WI38 (cell line): ENCODE measurements at regions not wholly inside any gene's neighbourhood (a gene's known extent, or its start where the extent isn't known, plus 50 kb on each side); places are given as distances from the start of the nearest gene placed in this dataset.
"Not testable (repeated sequence)": the region's sequence is repeated elsewhere in the genome, so short reads cannot be mapped to it uniquely, and the experiment has no call there.

Experiments used
- H3K4me3 ChIP-seq: 2 replicates; pipeline ENCODE4 v1.5.1; 2011; ENCODE audit warnings: low read depth, mild to moderate bottlenecking, control low read depth, low read length
- CTCF ChIP-seq: IDR thresholded peaks from 2 replicates; pipeline ENCODE4 v1.5.1; 2012; ENCODE audit warnings: low read depth, mild to moderate bottlenecking, control low read depth, low read length

GRCh38 chr2:219739066-219739465 lies 111.6 kb downstream of the SLC4A3 start:
- H3K4me3 ChIP-seq: no peak overlapping the region
- no peak for TF ChIP-seq CTCF

GRCh38 chr2:219739866-219740440 lies 112.5 kb downstream of the SLC4A3 start:
- no peak for TF ChIP-seq CTCF
- no peak overlapping the region for H3K4me3 ChIP-seq

- H3K4me3 ChIP-seq: no peak overlapping the region
- no peak for TF ChIP-seq CTCF
Observed at GRCh38 chr2:219743548-219743947, 116.1 kb downstream of the SLC4A3 start.

- TF ChIP-seq CTCF: no peak
- H3K4me3 ChIP-seq: no peak overlapping the region
Observed at GRCh38 chr2:219744066-219744465, 116.6 kb downstream of the SLC4A3 start.

- H3K4me3 ChIP-seq: no peak overlapping the region
- no peak for TF ChIP-seq CTCF
Observed at GRCh38 chr2:219744600-219744999, 117.2 kb downstream of the SLC4A3 start.

GRCh38 chr2:219747637-219748036 lies 120.2 kb downstream of the SLC4A3 start:
- no peak for TF ChIP-seq CTCF

GRCh38 chr2:219748671-219749570 lies 121.5 kb downstream of the SLC4A3 start:
- no peak for TF ChIP-seq CTCF
- H3K4me3 ChIP-seq: no peak overlapping the region

More at GRCh38 chr2:219747637-219748036, 120.2 kb downstream of the SLC4A3 start:
- H3K4me3 ChIP-seq: no peak overlapping the region

GRCh38 chr2:219751121-219751520 lies 123.7 kb downstream of the SLC4A3 start:
- not testable (repeated sequence) for H3K4me3 ChIP-seq
